ENCODE measurements at regions not wholly inside any gene's neighbourhood (a gene's known extent, or its start where the extent isn't known, plus 50 kb on each side); places are given as distances from the start of the nearest gene placed in this dataset.

DNA sequence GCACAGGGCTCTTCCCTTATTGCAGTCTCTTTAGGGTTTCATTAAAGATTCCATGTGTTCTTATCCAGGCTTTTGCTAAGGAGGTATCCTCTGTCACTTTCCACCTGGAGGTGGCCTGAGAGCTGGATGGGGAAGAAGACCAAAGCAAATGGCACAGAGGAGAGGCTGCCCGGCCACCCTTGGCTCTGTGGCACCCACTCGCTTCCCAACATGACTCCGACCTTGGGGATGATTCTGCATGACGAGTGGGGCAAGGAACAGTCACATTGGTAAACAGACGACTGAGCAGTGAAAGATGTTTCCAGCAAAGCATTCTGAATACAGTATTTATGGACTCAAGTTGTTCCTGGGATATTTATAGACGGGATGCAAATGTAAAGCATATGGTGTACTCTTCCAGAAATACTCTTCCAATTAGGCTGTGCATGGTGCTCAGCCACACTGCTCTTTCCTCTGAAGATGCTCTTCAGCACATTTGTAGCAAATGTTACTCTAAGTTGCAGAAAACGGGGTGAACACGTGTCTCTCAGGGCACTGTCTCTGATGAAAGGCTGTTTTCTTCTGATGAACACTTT, 377.1 kb upstream of the HS6ST1 start:
- TF ChIP-seq CTCF (IDR thresholded peaks at IDR 0.05; ENCODE audit: insufficient read depth, low read length) = no peak
- no peak for DNase-seq (ENCODE audit: low read depth)
- no peak overlapping the region for H3K4me3 ChIP-seq (ENCODE audit: low read depth, low read length)

GRCh38 chr2:128696421-128696820, 377.8 kb upstream of the HS6ST1 start:
- no peak overlapping the region for H3K4me3 ChIP-seq (ENCODE audit: low read depth, low read length)
- no peak for DNase-seq (ENCODE audit: low read depth)
- TF ChIP-seq CTCF (IDR thresholded peaks at IDR 0.05; ENCODE audit: insufficient read depth, low read length) = no peak

DNA sequence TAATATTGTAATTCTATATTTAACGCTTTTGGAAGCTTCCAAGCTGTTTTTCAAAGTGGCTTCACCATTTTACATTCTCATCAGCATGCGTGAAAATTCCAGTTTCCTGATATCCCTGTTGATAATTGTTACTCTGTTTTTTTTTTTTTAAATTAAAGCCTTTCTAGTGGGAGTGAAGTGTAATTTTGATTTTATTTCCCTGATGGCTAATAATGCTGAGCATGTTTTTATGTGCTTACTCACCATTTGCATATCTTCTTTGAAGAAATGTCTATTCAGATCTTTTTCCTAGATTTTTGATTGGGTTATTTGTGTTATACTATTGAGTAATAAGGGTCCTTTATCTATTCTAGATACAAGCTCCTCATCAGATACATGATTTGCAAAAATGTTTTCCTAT, 382.8 kb upstream of the HS6ST1 start:
- no peak overlapping the region for H3K4me3 ChIP-seq (ENCODE audit: low read depth, low read length)
- no peak for DNase-seq (ENCODE audit: low read depth)
- no peak for TF ChIP-seq CTCF (IDR thresholded peaks at IDR 0.05; ENCODE audit: insufficient read depth, low read length)

- H3K4me3 ChIP-seq (ENCODE audit: low read depth, low read length) = no peak overlapping the region
- no peak for DNase-seq (ENCODE audit: low read depth)
- TF ChIP-seq CTCF (IDR thresholded peaks at IDR 0.05; ENCODE audit: insufficient read depth, low read length) = no peak
Measured at GRCh38 chr2:128702616-128703015, 383.9 kb upstream of the HS6ST1 start.

GRCh38 chr2:128708106-128708816, 389.6 kb upstream of the HS6ST1 start:
- no peak for DNase-seq (ENCODE audit: low read depth)
- TF ChIP-seq CTCF (IDR thresholded peaks at IDR 0.05; ENCODE audit: insufficient read depth, low read length) = no peak
- no peak overlapping the region for H3K4me3 ChIP-seq (ENCODE audit: low read depth, low read length)

DNA sequence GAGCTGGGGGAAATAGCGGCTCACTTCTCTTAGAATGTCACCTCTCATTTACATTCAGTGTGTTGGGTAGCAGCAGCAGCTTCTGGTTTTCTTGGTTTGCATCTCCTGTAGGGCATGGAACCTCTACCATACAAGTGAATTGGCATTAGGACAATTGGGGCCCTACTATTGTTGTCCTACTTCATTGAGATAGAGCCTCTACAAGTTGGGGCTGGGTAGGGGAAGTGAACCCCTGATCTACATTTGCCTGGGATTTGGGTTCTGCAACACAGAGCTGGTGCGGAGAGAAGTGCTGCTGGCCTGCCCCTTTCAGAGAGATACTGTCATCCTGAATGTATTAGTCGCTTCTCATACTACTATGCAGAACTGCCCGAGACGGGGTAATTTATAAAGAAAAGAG, 391.6 kb upstream of the HS6ST1 start:
- H3K4me3 ChIP-seq (ENCODE audit: low read depth, low read length) = no peak overlapping the region
- no peak for TF ChIP-seq CTCF (IDR thresholded peaks at IDR 0.05; ENCODE audit: insufficient read depth, low read length)
- DNase-seq (ENCODE audit: low read depth) = no peak

GRCh38 chr2:128710729-128711128, 392.1 kb upstream of the HS6ST1 start:
- DNase-seq (ENCODE audit: low read depth) = no peak
- H3K4me3 ChIP-seq (ENCODE audit: low read depth, low read length) = no peak overlapping the region
- no peak for TF ChIP-seq CTCF (IDR thresholded peaks at IDR 0.05; ENCODE audit: insufficient read depth, low read length)

All from fibroblast of the aortic adventitia (primary cell).